HG02970 (cell line): ENCODE measurements at regions not wholly inside any gene's neighbourhood (a gene's known extent, or its start where the extent isn't known, plus 50 kb on each side); places are given as distances from the start of the nearest gene placed in this dataset.
"Not testable (repeated sequence)": the region's sequence is repeated elsewhere in the genome, so short reads cannot be mapped to it uniquely, and the experiment has no call there.

Source experiments
- ATAC-seq: cut with Tn5 transposase; IDR thresholded peaks from one replicate; pipeline ENCODE4 v1.9.1; 2021; ENCODE audit warnings: mild to moderate bottlenecking, moderate library complexity, moderate number of reproducible peaks; ENCODE audit not compliant: unreplicated experiment, low FRiP score

- peak; percentile 97 for ATAC-seq
Measured at GRCh38 chr6:74598462-74599393, 607.1 kb downstream of the COL12A1 start.

GRCh38 chr6:74597840-74598239, 608.0 kb downstream of the COL12A1 start:
- ATAC-seq, result peak; percentile 46

GRCh38 chr6:74597266-74597665, 608.6 kb downstream of the COL12A1 start:
- ATAC-seq, result no peak

- ATAC-seq, result no peak
Measured at GRCh38 chr6:74596588-74596987, 609.3 kb downstream of the COL12A1 start.

GRCh38 chr6:74594350-74594749, 611.5 kb downstream of the COL12A1 start:
- not testable (repeated sequence) for ATAC-seq

GRCh38 chr6:74588094-74588832, 617.6 kb downstream of the COL12A1 start:
- ATAC-seq, result no peak

- no peak for ATAC-seq
Measured at GRCh38 chr6:74587386-74587785, 618.5 kb downstream of the COL12A1 start.

GRCh38 chr6:74585753-74586152, 620.1 kb downstream of the COL12A1 start:
- ATAC-seq, result no peak

GRCh38 chr6:74581681-74582080, 624.2 kb downstream of the COL12A1 start:
- ATAC-seq, result no peak

GRCh38 chr6:74579794-74580193, 626.1 kb downstream of the COL12A1 start:
- ATAC-seq, result no peak

GRCh38 chr6:74579047-74579446, 626.8 kb downstream of the COL12A1 start:
- ATAC-seq, result no peak

GRCh38 chr6:74578339-74578738, 627.5 kb downstream of the COL12A1 start:
- ATAC-seq, result no peak

GRCh38 chr6:74577619-74578018, 628.2 kb downstream of the COL12A1 start:
- peak; percentile 84 for ATAC-seq

- no peak for ATAC-seq
Measured at GRCh38 chr6:74574794-74575193, 631.1 kb downstream of the COL12A1 start.

- no peak for ATAC-seq
Measured at GRCh38 chr6:74573613-74574012, 632.2 kb downstream of the COL12A1 start.

- ATAC-seq, result no peak
Measured at GRCh38 chr6:74570044-74570443, 635.8 kb downstream of the COL12A1 start.

- ATAC-seq, result no peak
Measured at GRCh38 chr6:74568861-74569260, 637.0 kb downstream of the COL12A1 start.

GRCh38 chr6:74567923-74568290, 637.9 kb downstream of the COL12A1 start:
- ATAC-seq, result not testable (repeated sequence)

- no peak for ATAC-seq
Measured at GRCh38 chr6:74567281-74567922, 638.5 kb downstream of the COL12A1 start.

- no peak for ATAC-seq
Measured at GRCh38 chr6:74557236-74557635, 648.6 kb downstream of the COL12A1 start.

- ATAC-seq, result no peak
Measured at GRCh38 chr6:74554041-74554440, 651.8 kb downstream of the COL12A1 start.
